D341Med (cell line): ENCODE measurements at regions not wholly inside any gene's neighbourhood (a gene's known extent, or its start where the extent isn't known, plus 50 kb on each side); places are given as distances from the start of the nearest gene placed in this dataset.
"Not testable (repeated sequence)": the region's sequence is repeated elsewhere in the genome, so short reads cannot be mapped to it uniquely, and the experiment has no call there.

Experiments
- DNase-seq: peaks from one replicate; pipeline ENCODE4 v3.0.0; 2012; ENCODE audit warnings: low spot score

- DNase-seq: no peak
Observed at GRCh38 chr6:4256969-4257368, 121.6 kb upstream of the ECI2 start.

- DNase-seq: no peak
Observed at GRCh38 chr6:4253604-4254231, 118.3 kb upstream of the ECI2 start.

DNA sequence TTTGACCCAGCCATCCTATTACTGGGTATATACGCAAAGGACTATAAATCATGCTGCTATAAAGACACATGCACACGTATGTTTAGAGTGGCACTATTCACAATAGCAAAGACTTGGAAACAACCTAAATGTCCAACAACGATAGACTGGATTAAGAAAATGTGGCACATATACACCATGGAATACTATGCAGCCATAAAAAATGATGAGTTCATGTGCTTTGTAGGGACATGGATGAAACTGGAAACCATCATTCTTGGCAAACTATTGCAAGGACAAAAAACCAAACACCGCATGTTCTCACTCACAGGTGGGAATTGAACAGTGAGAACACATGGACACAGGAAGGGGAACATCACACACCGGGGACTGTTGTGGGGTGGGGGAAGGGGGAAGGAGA, 117.1 kb upstream of the ECI2 start:
- not testable (repeated sequence) for DNase-seq

- no peak for DNase-seq
Observed at GRCh38 chr6:4250645-4251044, 115.3 kb upstream of the ECI2 start.

- not testable (repeated sequence) for DNase-seq
Observed at GRCh38 chr6:4243832-4244231, 108.5 kb upstream of the ECI2 start.

DNA sequence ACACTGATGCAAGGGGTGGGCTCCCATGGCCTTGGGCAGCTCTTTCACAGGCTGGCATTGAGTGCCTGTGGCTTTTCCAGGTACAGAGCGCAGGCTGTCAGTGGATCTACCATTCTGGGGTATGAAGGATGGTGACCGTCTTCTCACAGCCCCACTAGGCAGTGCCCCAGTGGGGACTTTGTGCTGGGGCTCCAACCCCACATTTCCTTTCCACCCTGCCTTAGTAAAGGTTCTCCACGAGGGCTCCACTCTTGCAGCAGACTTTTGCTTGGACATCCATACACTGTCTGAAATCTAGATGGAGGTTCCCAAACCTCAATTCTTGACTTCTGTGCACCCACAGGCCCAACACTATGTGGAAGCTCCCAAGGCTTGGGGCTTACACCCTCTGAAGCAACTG, 107.9 kb upstream of the ECI2 start:
- no peak for DNase-seq

- no peak for DNase-seq
Observed at GRCh38 chr6:4242601-4243000, 107.2 kb upstream of the ECI2 start.

- DNase-seq: no peak
Observed at GRCh38 chr6:4240148-4240547, 104.8 kb upstream of the ECI2 start.

GRCh38 chr6:4225161-4225872, 89.9 kb upstream of the ECI2 start:
- DNase-seq: no peak

DNA sequence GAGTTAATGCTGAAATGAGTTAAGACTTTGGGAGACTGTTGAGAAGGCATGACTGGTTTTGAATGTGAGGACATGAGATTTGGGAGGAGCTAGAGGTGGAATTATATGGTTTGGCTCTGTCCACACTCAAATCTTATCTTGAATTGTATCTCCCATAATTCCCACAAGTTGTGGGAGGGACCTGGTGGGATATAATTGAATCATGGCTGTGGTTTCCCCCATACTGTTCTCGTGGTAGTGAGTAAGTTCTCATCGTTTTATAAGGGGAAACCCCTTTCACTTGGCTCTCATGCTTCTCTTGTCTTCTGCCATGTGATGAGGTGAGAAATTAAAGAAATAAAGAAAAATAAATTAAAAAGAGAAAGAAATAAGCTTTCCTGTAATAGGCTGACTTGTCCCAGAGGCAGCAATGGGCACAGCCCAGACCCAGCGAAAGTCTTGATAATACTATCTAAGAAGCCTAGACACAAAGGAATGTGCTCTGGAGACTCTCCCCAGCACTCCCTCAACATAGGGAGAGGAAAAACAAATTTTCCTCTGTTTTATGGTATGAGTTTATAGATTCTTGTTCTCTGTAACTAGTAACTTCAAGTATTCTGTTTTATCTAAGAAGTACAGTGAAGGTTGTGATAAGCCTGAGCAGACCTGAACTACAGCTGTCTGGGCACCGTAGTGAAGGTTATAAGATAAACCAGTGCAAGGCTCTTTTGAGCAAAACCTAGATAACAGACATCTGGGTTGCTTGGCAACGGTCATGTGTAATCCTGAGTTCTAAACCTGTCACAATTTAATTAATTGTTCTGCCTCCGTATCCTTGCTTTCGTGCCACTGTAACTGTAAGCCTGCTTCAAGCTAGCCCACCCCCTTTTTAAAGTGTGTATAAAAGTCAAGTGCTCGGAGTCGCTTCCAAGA, 88.9 kb upstream of the ECI2 start:
- no peak for DNase-seq

GRCh38 chr6:4220558-4220957, 85.2 kb upstream of the ECI2 start:
- DNase-seq: no peak

- DNase-seq: not testable (repeated sequence)
Observed at GRCh38 chr6:4218619-4219317, 83.4 kb upstream of the ECI2 start.

DNA sequence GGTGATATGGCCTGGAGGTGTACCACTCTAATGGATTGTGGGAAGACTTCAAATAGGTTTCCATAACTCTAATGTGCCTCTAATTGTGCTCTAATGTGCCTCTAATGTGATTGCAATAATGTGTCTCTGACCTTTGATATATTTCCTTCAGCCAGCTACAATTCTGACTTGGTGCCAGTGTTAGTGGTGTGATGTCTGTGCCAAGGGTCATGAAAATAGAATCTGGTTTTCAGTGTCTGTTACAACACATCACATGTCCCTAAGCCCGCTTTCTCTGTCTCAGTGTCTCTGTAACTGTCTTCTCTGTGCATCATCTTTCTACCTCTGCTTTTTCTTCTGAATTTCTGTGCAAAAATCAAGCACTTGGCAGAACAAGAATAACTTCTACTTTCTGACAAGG, 77.2 kb upstream of the ECI2 start:
- no peak for DNase-seq

DNA sequence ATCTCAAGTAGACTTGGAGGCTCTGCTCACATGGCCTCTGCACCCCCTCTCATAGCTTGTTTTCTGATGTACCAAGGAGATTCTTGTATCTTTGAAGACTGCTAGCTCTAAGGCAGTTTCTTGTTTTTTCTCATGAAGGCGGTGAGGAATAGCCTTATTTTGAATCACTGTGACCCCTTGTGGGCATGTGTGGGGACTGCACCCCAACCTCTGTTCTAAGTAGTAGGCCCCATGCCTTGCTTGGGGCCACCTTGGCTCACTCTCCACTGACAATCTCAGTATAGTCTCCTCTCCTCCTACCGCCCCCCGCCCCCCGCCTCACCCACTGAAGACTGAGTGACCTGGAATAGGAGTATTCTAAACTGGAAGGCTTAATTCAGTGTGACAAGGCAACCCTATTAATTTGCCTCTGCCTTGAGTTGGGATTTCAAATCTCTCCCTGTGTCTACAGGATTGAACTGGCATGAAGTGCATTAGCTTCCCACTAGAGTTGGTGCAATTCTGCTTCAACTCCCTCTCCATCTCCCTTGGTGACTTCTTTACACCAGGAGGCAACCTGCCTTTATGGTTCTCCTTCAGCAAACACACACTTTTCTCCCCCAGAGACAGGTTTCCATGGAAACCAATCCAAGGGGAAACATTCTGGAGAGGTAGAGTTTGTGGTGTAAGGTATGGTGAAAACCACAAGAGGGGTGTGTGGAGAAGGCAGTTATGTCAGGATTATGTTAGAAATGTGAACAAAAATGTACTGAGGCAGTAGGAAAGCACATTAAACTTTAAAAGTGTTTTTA, 75.4 kb upstream of the ECI2 start:
- peak; percentile 82 for DNase-seq

DNA sequence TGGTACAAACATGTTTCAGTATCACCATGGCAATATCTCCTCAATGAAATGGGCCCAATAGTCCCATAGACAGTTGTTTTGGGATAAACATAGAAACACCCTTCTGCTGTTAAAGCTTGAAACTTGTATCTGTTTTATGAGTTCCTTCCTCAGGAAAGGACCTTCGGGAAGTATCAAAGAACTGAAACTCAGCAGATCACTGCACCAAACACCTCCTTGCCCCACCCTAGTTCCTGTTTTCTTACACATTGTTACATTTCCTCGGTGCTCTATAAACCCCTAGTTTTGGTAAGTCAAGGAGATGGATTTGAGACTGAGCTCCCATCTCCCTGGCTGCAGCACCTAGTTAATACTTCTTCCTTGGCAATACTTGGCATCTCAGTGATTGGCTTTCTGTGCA, 73.8 kb upstream of the ECI2 start:
- DNase-seq: no peak

DNA sequence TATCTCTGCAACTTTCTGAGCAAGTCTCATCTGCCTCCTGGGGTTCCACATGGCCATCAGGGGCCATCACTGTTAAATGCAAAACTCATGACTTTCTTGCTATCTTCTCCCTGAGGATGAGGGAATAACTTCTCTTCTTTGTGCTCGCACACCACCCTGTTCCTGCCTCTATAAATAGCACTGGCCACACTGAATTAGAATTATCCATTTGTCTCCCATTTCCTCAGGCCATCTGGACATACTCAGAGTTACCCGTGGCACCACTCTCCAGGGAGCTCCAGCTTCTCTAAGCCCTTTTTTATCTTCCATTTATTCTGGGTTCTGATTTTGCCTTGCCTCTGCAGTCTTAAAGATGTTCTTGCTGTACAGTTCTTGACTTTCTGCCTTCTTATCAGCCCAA, 72.8 kb upstream of the ECI2 start:
- no peak for DNase-seq

- DNase-seq: not testable (repeated sequence)
Observed at GRCh38 chr6:4203642-4204417, 68.5 kb upstream of the ECI2 start.

DNA sequence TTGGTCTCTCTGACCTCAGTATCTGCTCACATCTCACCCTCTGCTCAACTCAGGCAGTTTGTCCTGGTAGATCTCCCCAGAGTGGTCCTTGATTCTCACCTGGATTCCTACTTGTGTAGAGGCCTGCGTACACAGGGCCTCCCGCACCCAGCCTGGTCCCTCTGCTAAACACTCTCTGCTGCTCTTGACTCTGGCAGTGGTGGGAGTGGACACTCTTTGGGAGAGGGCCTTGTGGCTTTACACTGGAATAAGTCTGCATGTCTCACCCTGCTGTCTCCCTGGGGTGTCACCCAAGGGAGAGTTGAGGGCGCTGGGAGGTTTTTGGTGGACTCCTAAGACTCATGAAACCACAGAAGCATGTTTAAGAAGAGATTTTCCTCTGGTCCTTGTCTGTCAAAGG, 57.3 kb upstream of the ECI2 start:
- no peak for DNase-seq

GRCh38 chr6:4192173-4192572, 56.8 kb upstream of the ECI2 start:
- no peak for DNase-seq

DNA sequence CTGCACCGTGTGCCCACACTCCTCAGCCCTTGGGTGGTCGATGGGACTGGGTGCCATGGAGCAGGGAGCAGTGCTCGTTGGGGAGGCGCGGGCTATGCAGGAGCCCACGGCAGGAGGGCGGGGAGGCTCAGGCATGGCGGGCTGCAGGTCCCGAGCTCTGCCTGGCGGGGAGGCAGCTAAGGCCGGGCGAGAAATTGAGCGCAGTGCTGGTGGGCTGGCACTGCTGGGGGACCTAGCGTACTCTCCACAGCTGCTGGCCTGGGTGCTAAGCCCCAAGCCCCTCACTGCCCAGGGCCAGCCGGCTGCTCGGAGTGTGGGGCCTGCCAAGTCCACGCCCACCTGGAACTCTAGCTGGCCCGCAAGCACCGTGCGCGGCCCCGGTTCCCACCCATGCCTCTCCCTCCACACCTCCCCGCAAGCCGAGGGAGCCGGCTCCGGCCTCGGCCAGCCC, 55.9 kb upstream of the ECI2 start:
- DNase-seq: no peak

- DNase-seq: no peak
Observed at GRCh38 chr6:4189249-4189648, 53.9 kb upstream of the ECI2 start.
